NCI-H748 (cell line): ENCODE measurements at regions not wholly inside any gene's neighbourhood (a gene's known extent, or its start where the extent isn't known, plus 50 kb on each side); places are given as distances from the start of the nearest gene placed in this dataset.
A peak's percentile ranks its signal among the peaks of the same experiment; 100 is the strongest.
"Not testable (repeated sequence)": the region's sequence is repeated elsewhere in the genome, so short reads cannot be mapped to it uniquely, and the experiment has no call there.

ENCODE experiments used
- DNase-seq: peaks from one replicate; lab custom pipeline; 2025; ENCODE audit not compliant: unreplicated experiment; lab: John Stamatoyannopoulos, UW

GRCh38 chr5:30502277-30502676, 691.2 kb upstream of the CDH6 start:
- no peak for DNase-seq

- DNase-seq = no peak
Observed at GRCh38 chr5:30501065-30501464, 692.4 kb upstream of the CDH6 start.

GRCh38 chr5:30500513-30500912, 693.0 kb upstream of the CDH6 start:
- no peak for DNase-seq

- DNase-seq = no peak
Observed at GRCh38 chr5:30499402-30499801, 694.1 kb upstream of the CDH6 start.

- no peak for DNase-seq
Observed at GRCh38 chr5:30498972-30499371, 694.5 kb upstream of the CDH6 start.

- DNase-seq = not testable (repeated sequence)
Observed at GRCh38 chr5:30498509-30498908, 695.0 kb upstream of the CDH6 start.

GRCh38 chr5:30494113-30494512, 699.4 kb upstream of the CDH6 start:
- peak; percentile 34 for DNase-seq

GRCh38 chr5:30479104-30479503, 714.4 kb upstream of the CDH6 start:
- DNase-seq = no peak

- no peak for DNase-seq
Observed at GRCh38 chr5:30475429-30475828, 718.1 kb upstream of the CDH6 start.

GRCh38 chr5:30469691-30470090, 723.8 kb upstream of the CDH6 start:
- no peak for DNase-seq

- no peak for DNase-seq
Observed at GRCh38 chr5:30458681-30459080, 734.8 kb upstream of the CDH6 start.

GRCh38 chr5:30455484-30455883, 738.0 kb upstream of the CDH6 start:
- DNase-seq = not testable (repeated sequence)

- DNase-seq = no peak
Observed at GRCh38 chr5:30453168-30453567, 740.3 kb upstream of the CDH6 start.

GRCh38 chr5:30450153-30450552, 743.3 kb upstream of the CDH6 start:
- no peak for DNase-seq

GRCh38 chr5:30447431-30447830, 746.1 kb upstream of the CDH6 start:
- no peak for DNase-seq

GRCh38 chr5:30446456-30446855, 747.0 kb upstream of the CDH6 start:
- DNase-seq = no peak

- no peak for DNase-seq
Observed at GRCh38 chr5:30438785-30439184, 754.7 kb upstream of the CDH6 start.

- DNase-seq = no peak
Observed at GRCh38 chr5:30436691-30437090, 756.8 kb upstream of the CDH6 start.

- DNase-seq = peak; percentile 74
Observed at GRCh38 chr5:30428866-30429407, 764.5 kb upstream of the CDH6 start.

GRCh38 chr5:30414078-30414477, 779.4 kb upstream of the CDH6 start:
- DNase-seq = no peak

GRCh38 chr5:30413540-30413939, 779.9 kb upstream of the CDH6 start:
- DNase-seq = no peak

- no peak for DNase-seq
Observed at GRCh38 chr5:30405821-30406220, 787.7 kb upstream of the CDH6 start.

GRCh38 chr5:30401479-30402058, 791.9 kb upstream of the CDH6 start:
- DNase-seq = peak; percentile 86
